Loucy (cell line): ENCODE measurements at regions not wholly inside any gene's neighbourhood (a gene's known extent, or its start where the extent isn't known, plus 50 kb on each side); places are given as distances from the start of the nearest gene placed in this dataset.
A peak's percentile ranks its signal among the peaks of the same experiment; 100 is the strongest.

Experiments used
- H2AFZ ChIP-seq: fragments of 200-600 bp; sonication (generic); 2 replicates; pipeline ENCODE4 v1.6.0; 2016; ENCODE audit warnings: antibody characterized with exemption, mild to moderate bottlenecking, low read length, moderate library complexity
- H3F3A ChIP-seq: fragments of 200-600 bp; 2 replicates; pipeline ENCODE4 v1.6.0; 2016; ENCODE audit warnings: antibody characterized with exemption, low read depth, mild to moderate bottlenecking
- H3K27me3 ChIP-seq: fragments of 200-600 bp; sonication (generic); 2 replicates; pipeline ENCODE4 v1.6.1; 2014; ENCODE audit warnings: low read length, mild to moderate bottlenecking; ENCODE audit not compliant: insufficient read depth, poor library complexity, severe bottlenecking
- H3K36me3 ChIP-seq: fragments of 200-600 bp; sonication (generic); 2 replicates; pipeline ENCODE4 v1.6.1; 2016; ENCODE audit warnings: low read length; ENCODE audit not compliant: insufficient read depth
- H3K4me1 ChIP-seq: fragments of 200-600 bp; sonication (generic); 2 replicates; pipeline ENCODE4 v1.5.1; 2014; ENCODE audit warnings: low read length, mild to moderate bottlenecking; ENCODE audit not compliant: insufficient read depth, poor library complexity, severe bottlenecking
- H3K4me2 ChIP-seq: fragments of 200-600 bp; sonication (generic); 2 replicates; pipeline ENCODE4 v1.6.0; 2014; ENCODE audit warnings: antibody characterized with exemption, low read length, low read depth, mild to moderate bottlenecking; ENCODE audit not compliant: poor library complexity, severe bottlenecking
- H3K4me3 ChIP-seq: fragments of 200-600 bp; sonication (generic); 2 replicates; pipeline ENCODE4 v1.5.1; 2014; ENCODE audit warnings: low read length, mild to moderate bottlenecking, mixed read lengths; ENCODE audit not compliant: poor library complexity, severe bottlenecking
- H3K79me2 ChIP-seq: fragments of 200-600 bp; sonication (generic); 2 replicates; pipeline ENCODE4 v1.6.1; 2014; ENCODE audit warnings: low read length; ENCODE audit not compliant: insufficient read depth
- H3K9ac ChIP-seq: fragments of 200-600 bp; sonication (generic); 2 replicates; pipeline ENCODE4 v1.6.0; 2014; ENCODE audit warnings: mild to moderate bottlenecking, low read depth, low read length, moderate library complexity; ENCODE audit not compliant: poor library complexity, severe bottlenecking
- H3K9me2 ChIP-seq: fragments of 200-600 bp; sonication (generic); replicated peaks from 2 replicates; pipeline ENCODE4 v1.6.1; 2016; ENCODE audit warnings: low read depth, low read length, mixed read lengths
- H3K9me3 ChIP-seq: fragments of 200-600 bp; sonication (generic); 2 replicates; pipeline ENCODE4 v1.6.1; 2014; ENCODE audit warnings: mild to moderate bottlenecking, antibody characterized with exemption, low read length, low read depth; ENCODE audit not compliant: insufficient read depth
- H4K20me1 ChIP-seq: fragments of 200-600 bp; sonication (generic); 2 replicates; pipeline ENCODE4 v1.6.0; 2014; ENCODE audit warnings: antibody characterized with exemption, low read length, mild to moderate bottlenecking; ENCODE audit not compliant: insufficient read depth, poor library complexity, severe bottlenecking
- CTCF ChIP-seq: fragments of 200-600 bp; sonication (generic); conservative IDR thresholded peaks from 2 replicates; pipeline ENCODE4 v1.5.1; 2014; ENCODE audit warnings: mild to moderate bottlenecking, antibody characterized with exemption, low read length
- EZH2phosphoT487 ChIP-seq: fragments of 200-600 bp; IDR thresholded peaks from 2 replicates; pipeline ENCODE4 v1.6.1; 2018; ENCODE audit warnings: antibody characterized with exemption, mild to moderate bottlenecking, moderate library complexity, borderline replicate concordance

GRCh38 chr11:12599408-12600143, 74.6 kb upstream of the TEAD1 start:
- Histone ChIP-seq H3K9ac (no peak overlapping the region), H2AFZ (no peak overlapping the region)

GRCh38 chr11:12600829-12601228, 73.4 kb upstream of the TEAD1 start:
- TF ChIP-seq CTCF: no peak
- TF ChIP-seq EZH2phosphoT487: no peak
- no peak overlapping the region for H2AFZ ChIP-seq
- no peak overlapping the region for H3K4me3 ChIP-seq
- H3K9me3 ChIP-seq: no peaks in the 10 kb centered on the region
- no peaks in the 10 kb centered on the region for H3F3A ChIP-seq
- no peaks in the 10 kb centered on the region for H3K79me2 ChIP-seq
- no peak overlapping the region for H3K9ac ChIP-seq
- no peak overlapping the region for H3K4me2 ChIP-seq
- peaks cover 16% of the 10 kb centered on the region for H3K27me3 ChIP-seq
- H4K20me1 ChIP-seq: no peaks in the 10 kb centered on the region
- H3K4me1 ChIP-seq: no peaks in the 10 kb centered on the region
- H3K36me3 ChIP-seq: no peaks in the 10 kb centered on the region
- H3K9me2 ChIP-seq: no peaks in the 10 kb centered on the region

More at GRCh38 chr11:12599408-12600143, 74.6 kb upstream of the TEAD1 start:
- no peaks in the 10 kb centered on the region for H3K4me1 ChIP-seq
- H3K27me3 ChIP-seq: peaks cover 9% of the 10 kb centered on the region
- no peaks in the 10 kb centered on the region for H3K9me2 ChIP-seq
- TF ChIP-seq CTCF (peak; percentile 89), EZH2phosphoT487 (no peak)
- H3K4me3 ChIP-seq: no peak overlapping the region
- no peaks in the 10 kb centered on the region for H4K20me1 ChIP-seq
- no peaks in the 10 kb centered on the region for H3K79me2 ChIP-seq
- no peaks in the 10 kb centered on the region for H3F3A ChIP-seq
- H3K9me3 ChIP-seq: no peaks in the 10 kb centered on the region
- H3K4me2 ChIP-seq: no peak overlapping the region
- no peaks in the 10 kb centered on the region for H3K36me3 ChIP-seq

- H3F3A ChIP-seq: no peaks in the 10 kb centered on the region
- TF ChIP-seq EZH2phosphoT487: no peak
- no peak for TF ChIP-seq CTCF
- no peaks in the 10 kb centered on the region for H3K9me2 ChIP-seq
- H3K27me3 ChIP-seq: peaks cover 16% of the 10 kb centered on the region
- H3K79me2 ChIP-seq: no peaks in the 10 kb centered on the region
- H3K36me3 ChIP-seq: no peaks in the 10 kb centered on the region
- no peak overlapping the region for H2AFZ ChIP-seq
- no peak overlapping the region for H3K9ac ChIP-seq
- H3K4me2 ChIP-seq: no peak overlapping the region
- no peak overlapping the region for H3K4me3 ChIP-seq
- H3K4me1 ChIP-seq: no peaks in the 10 kb centered on the region
- no peaks in the 10 kb centered on the region for H3K9me3 ChIP-seq
- H4K20me1 ChIP-seq: no peaks in the 10 kb centered on the region
Measured at GRCh38 chr11:12602421-12602820, 71.8 kb upstream of the TEAD1 start.
